ENCODE measurements at regions not wholly inside any gene's neighbourhood (a gene's known extent, or its start where the extent isn't known, plus 50 kb on each side); places are given as distances from the start of the nearest gene placed in this dataset.

DNA sequence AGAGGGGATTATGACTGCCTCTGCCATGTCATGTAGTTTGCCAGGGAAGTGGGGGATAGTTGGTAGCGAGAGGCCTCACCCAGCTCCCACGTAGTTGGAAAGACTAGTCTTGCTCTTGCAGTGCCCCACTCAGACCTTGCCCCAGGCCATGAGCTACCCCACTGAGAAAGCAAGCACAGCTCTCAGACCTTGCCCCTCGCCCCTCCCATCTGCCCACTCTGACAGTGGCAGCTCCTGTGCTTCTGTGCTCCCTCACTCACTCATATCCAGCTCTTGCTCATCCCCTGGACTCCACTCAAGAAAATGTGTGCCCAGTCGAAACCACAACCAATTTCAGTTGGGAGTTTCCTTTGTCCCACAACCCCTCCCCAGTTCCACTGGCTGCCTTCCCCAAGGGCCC is 55.5 kb upstream of the BDKRB2 start:
- peaks cover 12% of the 10 kb centered on the region for H3K4me1 Mint-ChIP-seq (ENCODE audit: insufficient read depth, unreplicated experiment)
- no TSS peak for BruUV-seq (replicated peaks)

DNA sequence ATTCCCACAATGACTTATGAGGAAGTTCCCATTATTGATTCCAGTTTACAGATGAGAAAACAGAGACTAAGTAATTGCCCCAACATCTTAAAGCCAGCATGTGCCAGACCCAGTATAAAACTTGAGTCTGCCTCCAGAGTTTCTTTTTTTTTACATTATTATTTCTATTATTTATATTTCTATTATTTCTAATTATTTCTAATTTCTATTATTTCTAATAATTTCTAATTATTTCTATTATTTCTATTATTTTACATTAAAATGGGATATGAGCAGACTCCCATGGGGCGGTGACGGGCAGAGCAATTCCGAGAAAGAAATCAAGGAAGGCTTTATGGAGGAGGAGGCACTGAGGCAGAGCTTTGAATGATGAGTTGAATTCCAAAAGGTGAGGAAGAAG is 54.4 kb upstream of the BDKRB2 start:
- BruUV-seq (replicated peaks): no TSS peak
- Mint-ChIP-seq H3K27me3 (ENCODE audit: insufficient read depth, unreplicated experiment) (no peaks in the 10 kb centered on the region), H3K4me1 (ENCODE audit: insufficient read depth, unreplicated experiment) (peaks cover 12% of the 10 kb centered on the region), H3K36me3 (ENCODE audit: insufficient read depth, unreplicated experiment) (no peaks in the 10 kb centered on the region), H3K9me3 (ENCODE audit: unreplicated experiment) (no peaks in the 10 kb centered on the region), H3K4me3 (ENCODE audit: unreplicated experiment) (no peak overlapping the region), H3K27ac (ENCODE audit: low read depth, unreplicated experiment) (no peak overlapping the region)
- intact Hi-C loops (cut with micrococcal nuclease): no loop called here
- POLR2A ChIA-PET: no interaction called here
- TF ChIP-seq, protein P1, sequence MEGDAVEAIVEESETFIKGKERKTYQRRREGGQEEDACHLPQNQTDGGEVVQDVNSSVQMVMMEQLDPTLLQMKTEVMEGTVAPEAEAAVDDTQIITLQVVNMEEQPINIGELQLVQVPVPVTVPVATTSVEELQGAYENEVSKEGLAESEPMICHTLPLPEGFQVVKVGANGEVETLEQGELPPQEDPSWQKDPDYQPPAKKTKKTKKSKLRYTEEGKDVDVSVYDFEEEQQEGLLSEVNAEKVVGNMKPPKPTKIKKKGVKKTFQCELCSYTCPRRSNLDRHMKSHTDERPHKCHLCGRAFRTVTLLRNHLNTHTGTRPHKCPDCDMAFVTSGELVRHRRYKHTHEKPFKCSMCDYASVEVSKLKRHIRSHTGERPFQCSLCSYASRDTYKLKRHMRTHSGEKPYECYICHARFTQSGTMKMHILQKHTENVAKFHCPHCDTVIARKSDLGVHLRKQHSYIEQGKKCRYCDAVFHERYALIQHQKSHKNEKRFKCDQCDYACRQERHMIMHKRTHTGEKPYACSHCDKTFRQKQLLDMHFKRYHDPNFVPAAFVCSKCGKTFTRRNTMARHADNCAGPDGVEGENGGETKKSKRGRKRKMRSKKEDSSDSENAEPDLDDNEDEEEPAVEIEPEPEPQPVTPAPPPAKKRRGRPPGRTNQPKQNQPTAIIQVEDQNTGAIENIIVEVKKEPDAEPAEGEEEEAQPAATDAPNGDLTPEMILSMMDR (IDR thresholded peaks at IDR 0.05; ENCODE audit: unreplicated experiment): no peak
- CTCF ChIA-PET: interaction anchor here (1.6 kb wide), 1 partner anchor 13 kb away, joined by 7 read pairs; no protein-coding TSS in a partner anchor
- no peak for DNase-seq (ENCODE audit: unreplicated experiment)

More for the DNA sequence above, 55.5 kb upstream of the BDKRB2 start:
- no peaks in the 10 kb centered on the region for H3K9me3 Mint-ChIP-seq (ENCODE audit: unreplicated experiment)
- POLR2A ChIA-PET: no interaction called here
- CTCF ChIA-PET: interaction anchor here (0.6 kb wide), 2 partner anchors 10 to 57 kb away, joined by 3 read pairs; no protein-coding TSS in a partner anchor
- no peak overlapping the region for H3K27ac Mint-ChIP-seq (ENCODE audit: low read depth, unreplicated experiment)
- H3K27me3 Mint-ChIP-seq (ENCODE audit: insufficient read depth, unreplicated experiment): no peaks in the 10 kb centered on the region
- no peak for DNase-seq (ENCODE audit: unreplicated experiment)
- H3K36me3 Mint-ChIP-seq (ENCODE audit: insufficient read depth, unreplicated experiment): no peaks in the 10 kb centered on the region
- intact Hi-C loops (cut with micrococcal nuclease): no loop called here
- H3K4me3 Mint-ChIP-seq (ENCODE audit: unreplicated experiment): no peak overlapping the region
- TF ChIP-seq, protein P1 (IDR thresholded peaks at IDR 0.05; ENCODE audit: unreplicated experiment): no peak

DNA sequence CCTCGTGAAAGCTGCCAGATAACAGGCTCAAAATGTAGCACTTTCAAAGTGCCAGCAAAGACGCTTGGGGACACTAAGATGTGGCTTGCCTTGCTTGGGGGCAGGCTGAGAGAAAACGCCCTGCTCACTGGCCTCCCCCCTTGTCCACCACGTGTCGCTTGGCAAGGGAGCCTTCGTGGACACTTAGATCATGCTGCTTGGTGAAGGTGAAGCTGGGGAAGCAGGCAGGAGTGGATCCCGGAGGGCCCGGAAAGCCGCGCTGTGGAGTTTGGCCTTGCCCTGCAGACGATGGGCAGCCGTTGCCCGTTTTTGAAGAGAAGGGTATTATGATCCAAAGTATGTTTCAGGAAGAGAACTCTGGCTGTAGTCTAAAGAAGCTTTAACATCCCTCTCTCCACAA is 53.4 kb upstream of the BDKRB2 start:
- Mint-ChIP-seq H3K36me3 (ENCODE audit: insufficient read depth, unreplicated experiment) (no peaks in the 10 kb centered on the region), H3K4me3 (ENCODE audit: unreplicated experiment) (no peak overlapping the region), H3K27me3 (ENCODE audit: insufficient read depth, unreplicated experiment) (no peaks in the 10 kb centered on the region), H3K4me1 (ENCODE audit: insufficient read depth, unreplicated experiment) (peaks cover 3% of the 10 kb centered on the region), H3K9me3 (ENCODE audit: unreplicated experiment) (no peaks in the 10 kb centered on the region), H3K27ac (ENCODE audit: low read depth, unreplicated experiment) (no peak overlapping the region)
- intact Hi-C loops (cut with micrococcal nuclease): no loop called here
- TF ChIP-seq, protein P1 (IDR thresholded peaks at IDR 0.05; ENCODE audit: unreplicated experiment): no peak
- ChIA-PET POLR2A (no interaction called here), CTCF (interaction anchor here (1.6 kb wide), 1 partner anchor 15 kb away, joined by 7 read pairs; no protein-coding TSS in a partner anchor)
- BruUV-seq (replicated peaks): no TSS peak
- no peak for DNase-seq (ENCODE audit: unreplicated experiment)

DNA sequence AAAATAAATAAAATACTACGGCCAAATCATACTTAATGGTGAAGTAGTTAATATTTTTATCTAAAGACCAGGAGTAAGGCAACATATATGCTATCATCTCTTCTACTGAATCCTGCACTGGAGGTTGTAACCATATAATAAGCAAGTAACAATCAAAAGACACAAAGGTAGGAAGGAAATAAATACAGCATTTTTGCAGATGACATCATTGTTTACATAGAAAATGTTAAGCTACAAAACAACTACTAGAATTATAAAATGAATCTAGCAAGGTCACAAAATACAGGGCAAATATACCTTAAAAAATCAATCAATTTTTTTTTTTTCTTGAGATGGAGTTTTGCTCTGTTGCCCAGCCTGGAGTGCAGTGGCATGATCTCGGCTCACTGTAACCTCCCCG is 51.6 kb upstream of the BDKRB2 start:
- intact Hi-C loops (cut with micrococcal nuclease): no loop called here
- ChIA-PET CTCF (interaction anchor here (0.6 kb wide), 1 partner anchor 25 kb away, joined by 3 read pairs; no protein-coding TSS in a partner anchor), POLR2A (no interaction called here)
- TF ChIP-seq, protein P1 (IDR thresholded peaks at IDR 0.05; ENCODE audit: unreplicated experiment): no peak
- no peak for DNase-seq (ENCODE audit: unreplicated experiment)
- H3K27ac Mint-ChIP-seq (ENCODE audit: low read depth, unreplicated experiment): no peak overlapping the region
- no peaks in the 10 kb centered on the region for H3K4me1 Mint-ChIP-seq (ENCODE audit: insufficient read depth, unreplicated experiment)
- no peaks in the 10 kb centered on the region for H3K27me3 Mint-ChIP-seq (ENCODE audit: insufficient read depth, unreplicated experiment)
- no peaks in the 10 kb centered on the region for H3K9me3 Mint-ChIP-seq (ENCODE audit: unreplicated experiment)
- no TSS peak for BruUV-seq (replicated peaks)
- H3K4me3 Mint-ChIP-seq (ENCODE audit: unreplicated experiment): no peak overlapping the region
- no peaks in the 10 kb centered on the region for H3K36me3 Mint-ChIP-seq (ENCODE audit: insufficient read depth, unreplicated experiment)
